ENCODE measurements at regions not wholly inside any gene's neighbourhood (a gene's known extent, or its start where the extent isn't known, plus 50 kb on each side); places are given as distances from the start of the nearest gene placed in this dataset.

DNA sequence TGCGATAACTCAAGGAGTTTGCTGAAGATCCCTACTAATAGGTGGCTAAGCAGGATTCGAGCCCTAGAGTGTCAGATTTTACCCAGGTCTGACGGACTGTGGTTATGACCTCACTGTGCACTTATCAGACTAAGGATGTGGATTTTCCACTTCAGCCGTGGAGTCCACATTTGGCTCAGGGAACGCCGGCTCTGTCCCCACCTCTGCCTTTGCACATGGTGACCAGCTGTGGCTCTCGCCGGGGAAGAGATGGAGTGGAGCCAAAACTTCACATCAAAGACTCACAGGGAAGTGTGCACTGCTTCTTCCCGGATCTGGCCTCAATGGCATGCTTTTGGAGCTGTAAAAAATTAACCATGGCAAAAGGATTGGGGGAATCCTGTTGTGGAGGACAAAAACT is 249.3 kb upstream of the APCDD1 start:
- H3K4me1 ChIP-seq (ENCODE audit: insufficient read depth): peaks cover 6% of the 10 kb centered on the region
- H4K20me1 ChIP-seq (ENCODE audit: insufficient read depth, poor library complexity, severe bottlenecking): no peaks in the 10 kb centered on the region
- H2AFZ ChIP-seq: no peak overlapping the region
- H3K9me3 ChIP-seq (ENCODE audit: low read depth): no peaks in the 10 kb centered on the region
- no peaks in the 10 kb centered on the region for H3K36me3 ChIP-seq (replicated peaks; ENCODE audit: insufficient read depth, low read depth)
- TF ChIP-seq EZH2 (IDR thresholded peaks at IDR 0.05; ENCODE audit: borderline replicate concordance): no peak
- TF ChIP-seq CTCF (IDR thresholded peaks at IDR 0.05; ENCODE audit: poor library complexity): no peak
- no peak for TF ChIP-seq EZH2phosphoT487 (IDR thresholded peaks at IDR 0.05; ENCODE audit: low read depth, severe bottlenecking, unreplicated experiment)
- no peak for DNase-seq (ENCODE audit: low spot score)
- no peaks in the 10 kb centered on the region for H3K9me2 ChIP-seq (replicated peaks; ENCODE audit: insufficient read depth)
- WGBS (ENCODE audit: low lambda C conversion rate, missing lambda C conversion rate): 56% methylated on average over 9 of the region's 9 CpGs
- no peak overlapping the region for H3K27ac ChIP-seq
- H3K27me3 ChIP-seq: no peaks in the 10 kb centered on the region
- H3K4me2 ChIP-seq: no peak overlapping the region
- no peaks in the 10 kb centered on the region for H3K79me2 ChIP-seq
- no peak overlapping the region for H3K4me3 ChIP-seq

DNA sequence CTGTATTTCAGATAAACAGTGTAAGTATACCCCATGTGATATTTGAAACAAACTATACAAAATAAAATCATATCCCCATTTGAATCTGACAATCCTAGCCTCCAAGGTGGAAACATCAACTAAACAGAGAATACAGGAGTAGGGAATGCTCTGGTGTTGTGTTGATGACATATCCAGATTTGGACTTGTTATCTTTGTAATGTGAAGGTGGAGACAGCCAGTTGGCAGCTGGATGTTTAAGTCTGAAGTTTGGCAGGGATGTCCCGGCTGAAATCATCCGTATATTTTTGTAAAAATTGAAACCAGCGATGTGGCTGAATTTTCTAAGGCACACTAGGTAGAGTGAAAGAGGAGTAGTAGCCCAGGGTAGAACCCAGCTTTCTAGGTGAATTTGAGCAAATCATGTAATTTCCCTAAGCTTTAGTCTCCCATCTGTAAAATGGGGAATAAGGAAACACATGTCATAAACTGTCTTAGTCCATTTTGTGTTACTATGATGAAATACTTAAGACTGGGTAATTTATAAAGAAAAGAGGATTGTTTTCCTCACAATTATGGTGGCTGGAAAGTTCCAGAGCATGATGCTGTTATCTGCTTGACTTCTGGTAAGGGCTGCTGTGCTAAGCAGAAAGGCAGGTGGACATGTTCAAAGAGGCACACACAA is 246.6 kb upstream of the APCDD1 start:
- H4K20me1 ChIP-seq (ENCODE audit: insufficient read depth, poor library complexity, severe bottlenecking): no peaks in the 10 kb centered on the region
- peak overlapping the region; percentile 17 for H3K27ac ChIP-seq
- TF ChIP-seq EZH2 (IDR thresholded peaks at IDR 0.05; ENCODE audit: borderline replicate concordance) (no peak), CTCF (IDR thresholded peaks at IDR 0.05; ENCODE audit: poor library complexity) (no peak), EZH2phosphoT487 (IDR thresholded peaks at IDR 0.05; ENCODE audit: low read depth, severe bottlenecking, unreplicated experiment) (no peak)
- H3K4me3 ChIP-seq: no peak overlapping the region
- no peak for DNase-seq (ENCODE audit: low spot score)
- H2AFZ ChIP-seq: no peak overlapping the region
- H3K36me3 ChIP-seq (replicated peaks; ENCODE audit: insufficient read depth, low read depth): no peaks in the 10 kb centered on the region
- no peaks in the 10 kb centered on the region for H3K9me3 ChIP-seq (ENCODE audit: low read depth)
- no peaks in the 10 kb centered on the region for H3K9me2 ChIP-seq (replicated peaks; ENCODE audit: insufficient read depth)
- H3K4me1 ChIP-seq (ENCODE audit: insufficient read depth): peaks cover 6% of the 10 kb centered on the region
- no peaks in the 10 kb centered on the region for H3K27me3 ChIP-seq
- no peak overlapping the region for H3K4me2 ChIP-seq
- no peaks in the 10 kb centered on the region for H3K79me2 ChIP-seq
- 47% methylated on average over 3 of the region's 3 CpGs for WGBS (ENCODE audit: low lambda C conversion rate, missing lambda C conversion rate)

- H3K9me2 ChIP-seq (replicated peaks; ENCODE audit: insufficient read depth): no peaks in the 10 kb centered on the region
- 96% methylated on average over 8 of the region's 8 CpGs for WGBS (ENCODE audit: low lambda C conversion rate, missing lambda C conversion rate)
- H3K4me2 ChIP-seq: no peak overlapping the region
- H4K20me1 ChIP-seq (ENCODE audit: insufficient read depth, poor library complexity, severe bottlenecking): no peaks in the 10 kb centered on the region
- peaks cover 6% of the 10 kb centered on the region for H3K4me1 ChIP-seq (ENCODE audit: insufficient read depth)
- no peak for DNase-seq (ENCODE audit: low spot score)
- H3K36me3 ChIP-seq (replicated peaks; ENCODE audit: insufficient read depth, low read depth): no peaks in the 10 kb centered on the region
- no peak overlapping the region for H3K4me3 ChIP-seq
- H3K27me3 ChIP-seq: no peaks in the 10 kb centered on the region
- H3K27ac ChIP-seq: no peak overlapping the region
- no peaks in the 10 kb centered on the region for H3K79me2 ChIP-seq
- H3K9me3 ChIP-seq (ENCODE audit: low read depth): no peaks in the 10 kb centered on the region
- no peak overlapping the region for H2AFZ ChIP-seq
- TF ChIP-seq EZH2 (IDR thresholded peaks at IDR 0.05; ENCODE audit: borderline replicate concordance) (no peak), CTCF (IDR thresholded peaks at IDR 0.05; ENCODE audit: poor library complexity) (no peak), EZH2phosphoT487 (IDR thresholded peaks at IDR 0.05; ENCODE audit: low read depth, severe bottlenecking, unreplicated experiment) (no peak)
These were observed 245.1 kb upstream of the APCDD1 start for GRCh38 chr18:10209302-10209701.

All from hepatocyte (in vitro differentiated cells).